D721Med (cell line): ENCODE measurements at regions not wholly inside any gene's neighbourhood (a gene's known extent, or its start where the extent isn't known, plus 50 kb on each side); places are given as distances from the start of the nearest gene placed in this dataset.

Experiments used
- DNase-seq: peaks from one replicate; pipeline ENCODE4 v3.0.0; 2011; ENCODE audit warnings: low spot score; ENCODE audit not compliant: insufficient read length
- FAIRE-seq: peaks from 2 replicates; lab custom pipeline; 2011; peaks lifted over from hg19 to GRCh38; lab: Jason Lieb, UNC
- CTCF ChIP-seq: IDR thresholded peaks from 2 replicates; pipeline ENCODE4 v1.5.1; 2012; ENCODE audit warnings: mild to moderate bottlenecking, control low read depth; ENCODE audit not compliant: insufficient read depth; ENCODE audit errors: missing control alignments

DNA sequence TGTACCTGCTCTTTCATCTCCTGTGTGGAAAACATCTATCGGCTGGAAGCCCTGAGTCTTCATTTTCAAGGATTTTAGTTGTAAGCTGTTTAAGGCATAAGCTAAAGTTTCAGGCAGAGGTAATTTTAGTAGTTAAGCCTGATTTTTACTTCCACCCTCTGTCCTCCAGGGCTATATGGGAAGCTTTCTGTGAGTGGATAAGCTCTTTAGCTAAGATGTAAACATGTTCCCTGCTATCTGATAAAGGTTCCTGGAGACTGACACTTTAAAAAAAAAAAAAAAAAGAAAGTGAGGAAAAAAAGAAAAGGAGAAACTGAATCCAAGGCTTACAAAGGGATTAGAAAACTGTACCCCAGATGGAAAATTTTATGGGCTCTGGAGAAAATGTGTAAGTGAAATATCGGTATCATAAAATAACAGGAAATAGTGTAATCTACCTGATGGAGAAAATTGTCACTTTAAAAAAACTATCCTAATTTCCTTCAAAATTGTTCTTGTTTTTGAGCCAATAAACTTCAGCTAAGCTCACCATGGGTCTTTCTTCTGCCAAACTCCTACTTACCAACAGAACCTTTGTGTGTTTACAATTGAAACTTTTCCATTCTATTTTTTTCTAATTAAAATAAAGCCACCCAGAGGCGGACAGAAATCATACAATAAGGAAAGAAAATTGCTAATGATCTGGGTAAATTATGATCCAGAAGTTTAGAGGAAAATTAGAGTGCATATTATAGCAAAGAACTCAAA lies 180.5 kb downstream of the TGFB2 start:
- DNase-seq (peak; percentile 27), FAIRE-seq (peak; percentile 97)
- TF ChIP-seq CTCF, result no peak

DNA sequence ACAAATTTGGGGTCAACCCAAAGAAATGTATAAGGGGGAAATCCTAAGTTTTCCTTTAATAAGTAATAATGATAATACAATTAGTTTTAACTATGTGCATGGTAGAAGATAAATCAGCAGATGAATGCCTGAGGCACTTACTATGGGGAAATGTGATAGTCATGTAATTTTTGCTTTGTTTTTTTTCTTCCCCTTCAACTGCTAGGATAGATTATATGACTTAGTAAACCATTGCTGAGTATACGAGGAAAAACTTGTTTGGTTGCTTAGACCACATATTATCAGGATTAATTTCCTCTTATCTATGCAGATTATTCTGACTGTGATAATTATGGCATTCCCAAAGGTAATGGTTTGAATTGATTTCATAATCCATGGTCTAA lies 181.1 kb downstream of the TGFB2 start:
- no peak for TF ChIP-seq CTCF
- no peak for DNase-seq
- FAIRE-seq, result peak; percentile 90

- no peak for DNase-seq
- FAIRE-seq, result no peak
These were observed 182.6 kb downstream of the TGFB2 start for GRCh38 chr1:218527737-218528136.

GRCh38 chr1:218529646-218530300 lies 184.6 kb downstream of the TGFB2 start:
- FAIRE-seq (no peak), DNase-seq (no peak)
- TF ChIP-seq CTCF, result no peak

More at GRCh38 chr1:218527737-218528136, 182.6 kb downstream of the TGFB2 start:
- TF ChIP-seq CTCF, result no peak

GRCh38 chr1:218531936-218532335 lies 186.8 kb downstream of the TGFB2 start:
- DNase-seq (no peak), FAIRE-seq (no peak)
- TF ChIP-seq CTCF, result no peak

GRCh38 chr1:218536296-218536986 lies 191.3 kb downstream of the TGFB2 start:
- DNase-seq (no peak), FAIRE-seq (peak; percentile 35)
- TF ChIP-seq CTCF, result no peak
